Nephron progenitor cell (in vitro differentiated cells): ENCODE measurements at regions not wholly inside any gene's neighbourhood (a gene's known extent, or its start where the extent isn't known, plus 50 kb on each side); places are given as distances from the start of the nearest gene placed in this dataset.

ENCODE experiments used
- DNase-seq: peaks from one replicate; pipeline ENCODE4 v3.0.0; 2021
- H3K27ac Mint-ChIP-seq: 2 replicates; pipeline ENCODE4 v1.8.0; 2021; ENCODE audit warnings: mild to moderate bottlenecking, moderate library complexity, mixed read lengths
- H3K27me3 Mint-ChIP-seq: 2 replicates; pipeline ENCODE4 v1.8.0; 2021; ENCODE audit warnings: mild to moderate bottlenecking, low read depth, mixed read lengths; ENCODE audit not compliant: poor library complexity
- H3K36me3 Mint-ChIP-seq: 2 replicates; pipeline ENCODE4 v1.8.0; 2021; ENCODE audit warnings: low read depth, mixed read lengths
- H3K4me1 Mint-ChIP-seq: 2 replicates; pipeline ENCODE4 v1.8.0; 2021; ENCODE audit warnings: mixed read lengths
- H3K4me3 Mint-ChIP-seq: 2 replicates; pipeline ENCODE4 v1.8.0; 2021; ENCODE audit warnings: mild to moderate bottlenecking, moderate library complexity, mixed read lengths
- H3K9me3 Mint-ChIP-seq: 2 replicates; pipeline ENCODE4 v1.8.0; 2021; ENCODE audit warnings: mild to moderate bottlenecking, moderate library complexity, mixed read lengths
- CTCF ChIP-seq: fragments of 200-600 bp; sonication (generic); IDR thresholded peaks from 2 replicates; pipeline ENCODE4 v1.5.0; 2021; ENCODE audit warnings: antibody characterized with exemption

GRCh38 chr6:163651426-163651825, 236.9 kb downstream of the QKI start:
- TF ChIP-seq CTCF = no peak
- Mint-ChIP-seq H3K4me3 (no peak overlapping the region), H3K4me1 (peaks cover 7% of the 10 kb centered on the region), H3K27me3 (peaks cover 2% of the 10 kb centered on the region), H3K36me3 (no peaks in the 10 kb centered on the region), H3K9me3 (no peaks in the 10 kb centered on the region), H3K27ac (peak overlapping the region; percentile 12)
- DNase-seq = no peak

GRCh38 chr6:163648868-163649267, 234.3 kb downstream of the QKI start:
- H3K27ac Mint-ChIP-seq = no peak overlapping the region
- no peak for DNase-seq
- H3K9me3 Mint-ChIP-seq = no peaks in the 10 kb centered on the region
- peaks cover 2% of the 10 kb centered on the region for H3K27me3 Mint-ChIP-seq
- H3K4me1 Mint-ChIP-seq = peaks cover 7% of the 10 kb centered on the region
- H3K36me3 Mint-ChIP-seq = no peaks in the 10 kb centered on the region
- H3K4me3 Mint-ChIP-seq = no peak overlapping the region
- no peak for TF ChIP-seq CTCF

GRCh38 chr6:163647624-163648023, 233.1 kb downstream of the QKI start:
- Mint-ChIP-seq H3K9me3 (peaks cover 2% of the 10 kb centered on the region), H3K27ac (no peak overlapping the region), H3K36me3 (no peaks in the 10 kb centered on the region), H3K4me1 (peaks cover 7% of the 10 kb centered on the region), H3K4me3 (no peak overlapping the region), H3K27me3 (peaks cover 2% of the 10 kb centered on the region)
- TF ChIP-seq CTCF = no peak
- no peak for DNase-seq

GRCh38 chr6:163646866-163647265, 232.3 kb downstream of the QKI start:
- Mint-ChIP-seq H3K9me3 (peaks cover 9% of the 10 kb centered on the region), H3K36me3 (no peaks in the 10 kb centered on the region), H3K4me3 (no peak overlapping the region), H3K4me1 (peaks cover 3% of the 10 kb centered on the region), H3K27me3 (peaks cover 2% of the 10 kb centered on the region), H3K27ac (no peak overlapping the region)
- no peak for DNase-seq
- TF ChIP-seq CTCF = no peak

- peaks cover 2% of the 10 kb centered on the region for H3K27me3 Mint-ChIP-seq
- no peak overlapping the region for H3K27ac Mint-ChIP-seq
- H3K4me3 Mint-ChIP-seq = no peak overlapping the region
- no peak for TF ChIP-seq CTCF
- no peaks in the 10 kb centered on the region for H3K4me1 Mint-ChIP-seq
- no peak for DNase-seq
- no peaks in the 10 kb centered on the region for H3K36me3 Mint-ChIP-seq
- peaks cover 10% of the 10 kb centered on the region for H3K9me3 Mint-ChIP-seq
Measured at GRCh38 chr6:163646133-163646532, 231.6 kb downstream of the QKI start.

- no peak for DNase-seq
- no peak overlapping the region for H3K4me3 Mint-ChIP-seq
- no peaks in the 10 kb centered on the region for H3K4me1 Mint-ChIP-seq
- H3K9me3 Mint-ChIP-seq = peaks cover 14% of the 10 kb centered on the region
- TF ChIP-seq CTCF = no peak
- peaks cover 2% of the 10 kb centered on the region for H3K27me3 Mint-ChIP-seq
- no peak overlapping the region for H3K27ac Mint-ChIP-seq
- no peaks in the 10 kb centered on the region for H3K36me3 Mint-ChIP-seq
Measured at GRCh38 chr6:163645560-163645959, 231.0 kb downstream of the QKI start.
